NCI-H460 (cell line): ENCODE measurements at regions not wholly inside any gene's neighbourhood (a gene's known extent, or its start where the extent isn't known, plus 50 kb on each side); places are given as distances from the start of the nearest gene placed in this dataset.

Experiments
- DNase-seq: peaks from one replicate; pipeline ENCODE4 v3.0.0-alpha.2; 2016; ENCODE audit warnings: low read depth; ENCODE audit errors: extremely low read depth

DNA sequence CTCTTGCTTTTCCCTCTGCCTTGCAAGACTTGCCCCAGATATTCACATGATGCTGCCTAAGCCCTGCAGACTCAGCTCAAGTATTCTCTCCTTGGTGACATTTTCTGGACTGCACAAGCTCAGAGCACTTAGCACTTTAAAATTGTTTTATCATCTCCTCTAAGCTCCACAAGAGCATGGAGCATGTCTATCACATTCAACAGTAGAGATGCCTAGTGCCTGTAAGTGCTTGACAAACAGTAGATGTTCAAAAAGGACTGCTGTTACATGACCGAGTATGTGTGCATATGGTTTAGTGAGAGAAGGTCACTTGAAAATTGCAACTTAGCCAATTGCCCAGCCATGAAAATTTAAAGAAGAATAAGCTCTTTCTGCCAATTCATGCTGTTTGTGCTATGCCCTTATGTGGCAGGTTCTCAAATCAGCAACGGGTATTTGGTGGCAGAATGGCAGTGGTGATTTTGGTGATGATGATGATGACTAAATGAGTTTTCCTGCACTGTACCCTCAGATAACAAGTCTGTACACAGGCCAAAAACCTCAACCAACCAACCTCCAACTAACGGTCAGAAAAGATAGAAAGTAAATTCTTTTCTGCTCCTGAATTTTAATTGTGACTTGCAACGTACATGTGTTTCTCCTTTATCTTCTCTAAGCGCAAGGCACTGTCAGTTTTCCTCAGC lies 647.2 kb upstream of the UBE2E2 start:
- no peak for DNase-seq

- no peak for DNase-seq
Measured at GRCh38 chr3:22565393-22565792, 637.7 kb upstream of the UBE2E2 start.

DNA sequence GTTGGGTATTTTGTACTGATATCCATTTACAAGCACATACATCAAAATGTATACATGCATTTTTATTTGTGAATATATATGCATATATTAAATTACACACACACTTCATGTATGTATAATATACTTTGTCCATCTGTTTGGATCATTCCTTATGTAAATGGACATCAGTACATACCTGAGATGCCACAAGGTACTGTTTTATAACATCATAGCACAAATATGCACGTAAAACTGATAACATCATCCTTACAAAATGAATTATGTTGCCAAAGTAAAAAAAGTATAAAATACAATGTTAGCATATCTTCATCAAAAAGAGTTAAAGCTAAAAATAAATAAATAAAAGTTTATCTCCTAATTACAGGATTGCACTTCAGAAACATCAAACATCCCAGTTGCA lies 634.8 kb upstream of the UBE2E2 start:
- DNase-seq: no peak

DNA sequence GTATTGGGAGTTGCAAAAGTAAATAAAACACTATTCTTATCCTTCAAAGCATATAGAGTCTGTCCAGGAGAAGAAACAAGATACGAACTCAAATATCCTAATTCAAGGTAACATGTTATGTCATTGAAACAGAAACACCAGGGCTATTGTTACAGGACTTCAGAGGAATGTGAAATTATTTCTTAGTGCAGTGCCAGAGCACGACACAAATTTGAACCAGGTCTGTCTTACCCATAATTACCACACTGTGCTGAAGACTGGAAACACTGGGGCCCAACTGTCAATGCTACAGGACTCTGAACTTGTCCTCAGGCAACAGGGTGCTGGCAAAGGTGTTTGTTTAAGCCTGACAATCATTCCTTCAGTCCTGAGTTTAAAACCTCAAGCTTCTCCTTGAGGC lies 633.6 kb upstream of the UBE2E2 start:
- no peak for DNase-seq

- DNase-seq: no peak
Measured at GRCh38 chr3:22581007-22581406, 622.1 kb upstream of the UBE2E2 start.

- DNase-seq: no peak
Measured at GRCh38 chr3:22582266-22582665, 620.9 kb upstream of the UBE2E2 start.

- DNase-seq: no peak
Measured at GRCh38 chr3:22585504-22585903, 617.6 kb upstream of the UBE2E2 start.

- DNase-seq: no peak
Measured at GRCh38 chr3:22585911-22586310, 617.2 kb upstream of the UBE2E2 start.

DNA sequence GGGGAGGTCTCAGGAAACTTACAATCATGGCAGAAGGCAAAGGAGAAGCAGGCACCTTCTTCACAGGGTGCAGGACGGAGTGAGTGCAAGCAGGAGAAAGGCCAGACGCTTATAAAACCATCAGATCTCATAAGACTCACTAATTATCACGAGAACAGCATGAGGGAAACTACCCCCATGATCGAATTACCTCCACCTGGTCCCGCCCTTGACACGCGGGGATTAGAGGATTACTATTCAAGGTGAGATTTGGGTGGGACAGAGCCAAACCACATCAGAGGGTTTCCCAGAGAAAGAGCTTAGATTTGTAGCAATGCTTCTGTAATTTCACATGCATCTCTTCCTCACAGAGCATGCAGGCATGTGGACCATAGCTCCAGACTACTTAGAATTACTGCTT lies 615.7 kb upstream of the UBE2E2 start:
- no peak for DNase-seq

DNA sequence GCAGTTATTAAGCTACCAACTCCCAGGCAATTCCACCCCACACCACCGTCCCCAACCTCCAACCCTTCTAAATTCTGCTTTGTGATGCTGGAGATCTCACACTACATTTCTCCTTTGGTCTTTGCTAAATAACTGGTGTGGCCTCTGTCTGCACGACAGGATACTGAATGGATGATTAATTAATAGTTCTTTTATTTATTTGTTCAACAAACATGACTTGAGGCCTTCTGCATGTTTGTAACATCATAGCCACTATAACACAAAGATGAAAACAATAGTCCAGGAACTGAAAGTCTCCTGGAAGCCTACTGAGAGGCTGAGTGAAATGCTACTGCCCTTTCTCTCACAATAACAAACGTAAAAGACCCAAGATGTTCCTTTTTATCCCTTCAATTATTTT lies 609.5 kb upstream of the UBE2E2 start:
- no peak for DNase-seq

- DNase-seq: no peak
Measured at GRCh38 chr3:22594990-22595389, 608.1 kb upstream of the UBE2E2 start.

DNA sequence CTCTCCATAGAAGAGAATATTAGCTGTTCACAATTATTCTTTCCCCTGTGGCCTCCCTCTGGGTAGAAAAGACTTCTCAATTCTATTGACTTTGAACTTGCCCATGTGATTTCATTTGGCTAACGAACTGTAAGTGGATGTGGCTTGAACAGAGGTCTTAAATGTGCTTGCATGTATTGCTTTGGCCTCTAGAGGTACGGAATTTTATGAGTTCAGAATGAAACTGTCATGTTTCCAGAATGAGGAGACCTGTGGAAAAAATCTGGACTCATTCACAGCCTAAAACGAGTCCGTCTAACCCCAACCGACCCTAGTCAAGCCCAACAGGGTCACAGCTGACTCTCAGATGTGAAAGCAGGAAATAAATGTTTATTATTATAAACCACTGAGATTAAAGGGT lies 596.7 kb upstream of the UBE2E2 start:
- no peak for DNase-seq

- DNase-seq: no peak
Measured at GRCh38 chr3:22606938-22607337, 596.2 kb upstream of the UBE2E2 start.

DNA sequence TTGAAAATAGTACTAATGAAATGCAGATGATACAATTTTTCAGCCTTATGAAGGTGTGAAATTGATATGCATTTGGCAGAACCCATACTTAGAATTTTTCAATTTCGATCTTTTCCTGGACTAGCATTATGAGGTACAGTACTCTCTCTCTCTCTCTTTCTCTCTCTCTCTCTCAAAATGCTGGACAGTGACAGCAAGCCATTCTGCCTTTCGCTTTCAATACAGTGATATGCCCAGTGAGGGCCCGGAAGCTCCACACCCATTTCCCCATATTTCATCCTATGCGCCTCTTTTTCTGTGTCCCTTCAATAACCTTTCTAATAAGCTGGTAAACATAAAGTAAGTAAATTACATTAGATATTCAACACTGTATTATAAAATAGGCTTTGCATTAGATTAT lies 595.0 kb upstream of the UBE2E2 start:
- no peak for DNase-seq

DNA sequence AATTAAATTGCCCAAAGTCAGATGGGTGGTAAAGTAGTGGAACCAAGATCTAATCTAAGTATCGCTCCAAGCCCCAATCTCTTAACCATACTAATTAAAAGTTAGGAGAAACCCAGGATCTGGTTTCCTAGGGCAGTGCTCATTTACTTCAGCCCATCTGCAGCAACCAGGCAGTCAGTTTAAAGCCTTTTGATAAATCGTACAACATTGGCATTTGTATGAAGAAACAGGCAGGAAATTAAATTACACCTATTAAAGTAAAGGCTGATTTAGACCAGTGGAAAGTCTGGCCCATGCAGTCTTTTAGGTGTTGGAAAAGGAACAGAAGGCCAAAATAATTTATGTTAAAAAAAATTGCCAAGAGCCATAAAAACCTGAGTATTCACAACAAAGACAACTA lies 594.4 kb upstream of the UBE2E2 start:
- no peak for DNase-seq

DNA sequence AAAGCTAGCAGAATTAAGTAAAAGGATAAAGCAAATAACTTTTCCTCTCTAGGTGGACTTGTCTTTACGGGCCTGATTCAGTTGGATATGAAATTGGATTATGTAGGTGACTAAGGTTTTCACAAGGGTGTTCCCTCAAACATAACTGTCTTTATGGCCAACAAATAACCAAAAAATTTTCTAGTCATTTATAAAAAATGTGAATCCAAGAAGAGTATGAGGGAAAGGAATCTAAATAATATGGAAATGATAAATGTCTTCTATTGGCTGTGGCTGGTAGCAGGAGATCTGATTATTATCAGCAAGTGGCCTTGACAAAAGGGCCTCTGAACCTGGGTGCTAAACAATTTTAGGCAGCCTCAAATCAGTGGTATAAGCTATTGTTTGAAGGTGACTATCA lies 594.0 kb upstream of the UBE2E2 start:
- DNase-seq: no peak

DNA sequence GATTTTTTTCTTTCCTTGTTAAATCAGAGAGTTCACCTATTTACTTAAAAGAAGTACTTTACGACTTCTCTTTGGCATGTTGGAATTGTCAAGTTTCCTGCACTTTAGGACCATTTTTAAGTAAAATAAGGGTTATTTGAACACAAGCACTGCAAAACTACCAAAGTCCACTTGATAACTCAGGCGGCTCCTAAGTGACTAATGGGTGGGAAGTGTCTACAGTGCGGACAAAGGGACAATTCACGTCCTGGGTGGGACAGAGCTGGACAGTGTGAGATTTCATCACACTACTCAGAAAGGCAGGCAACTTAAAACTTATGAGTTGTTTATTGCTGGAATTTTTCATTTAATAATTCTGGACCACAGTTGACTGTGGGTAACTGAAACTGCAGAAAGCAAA lies 590.2 kb upstream of the UBE2E2 start:
- no peak for DNase-seq

DNA sequence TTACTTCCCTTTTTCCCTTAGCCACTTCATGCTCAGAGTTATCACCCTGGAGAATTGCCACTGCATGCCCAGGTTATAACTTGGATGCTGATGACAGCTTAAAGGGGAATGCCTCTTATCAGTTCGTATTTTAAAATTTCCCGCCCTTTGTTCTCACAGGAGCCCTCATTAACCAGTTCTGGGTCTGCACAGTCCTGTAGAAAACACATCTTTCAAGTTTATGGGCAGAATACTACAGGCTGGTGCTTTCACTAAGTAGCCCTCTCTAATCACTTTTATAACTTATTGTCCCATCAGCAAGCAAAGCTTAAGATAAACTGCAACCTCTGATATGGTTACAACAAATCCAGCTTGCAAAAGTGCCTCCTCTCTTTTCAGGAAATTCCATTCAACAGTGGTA lies 587.3 kb upstream of the UBE2E2 start:
- no peak for DNase-seq

- no peak for DNase-seq
Measured at GRCh38 chr3:22617372-22617771, 585.8 kb upstream of the UBE2E2 start.

DNA sequence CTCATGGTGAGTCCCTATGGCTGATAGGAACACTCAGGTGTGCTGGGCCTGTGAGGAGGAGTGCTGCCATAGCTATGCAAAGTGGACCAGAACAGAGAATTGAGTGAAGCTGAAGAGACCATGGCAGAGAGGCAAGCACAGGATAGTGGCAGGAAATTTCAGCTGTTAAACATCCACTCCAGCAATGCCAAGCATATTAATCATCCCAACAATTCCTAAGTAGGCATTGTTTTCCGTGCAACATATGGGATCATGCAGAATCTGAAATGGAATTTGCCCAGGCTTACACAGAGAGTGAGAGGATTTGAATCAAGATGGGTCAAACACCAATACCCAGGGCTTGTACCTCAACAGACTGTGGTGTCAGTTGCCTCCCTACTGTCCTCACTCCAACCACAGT lies 582.6 kb upstream of the UBE2E2 start:
- no peak for DNase-seq

DNA sequence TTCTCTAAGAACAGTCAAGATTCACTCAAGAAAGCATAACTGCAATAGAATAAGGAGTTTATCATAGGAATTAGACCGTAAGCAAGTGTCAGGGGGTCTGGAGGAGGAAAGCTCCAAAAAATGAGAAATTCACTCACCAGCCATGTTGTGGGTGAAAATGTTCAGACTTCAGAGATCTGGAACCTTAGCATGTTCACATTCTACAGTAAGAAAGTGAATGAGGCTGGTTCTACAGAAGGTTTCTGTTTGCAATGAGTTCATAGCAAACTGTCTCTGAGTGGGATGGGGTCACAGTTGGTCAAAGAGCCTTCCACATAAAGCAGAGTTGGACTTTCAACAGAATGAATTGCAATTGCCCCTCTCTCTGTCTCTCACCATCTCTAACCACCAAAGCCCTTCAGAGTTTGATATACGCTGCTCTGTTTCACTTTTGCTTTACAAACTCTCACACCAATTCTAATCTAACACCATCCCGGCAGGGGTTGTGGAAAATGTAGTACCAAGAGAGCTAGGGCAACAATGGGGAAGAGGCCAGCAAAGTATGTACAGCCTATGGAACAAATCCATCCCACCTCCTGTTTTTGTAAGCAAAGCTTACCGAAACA lies 581.8 kb upstream of the UBE2E2 start:
- DNase-seq: no peak

- no peak for DNase-seq
Measured at GRCh38 chr3:22627993-22628499, 575.1 kb upstream of the UBE2E2 start.

GRCh38 chr3:22632536-22632935 lies 570.6 kb upstream of the UBE2E2 start:
- DNase-seq: no peak
